Stimulated activated CD8-positive, alpha-beta memory T cell treated with anti-CD3 and anti-CD28 coated beads, Interleukin-2, amount 100 ng/mL, for 1 hour (primary cell): ENCODE measurements at regions not wholly inside any gene's neighbourhood (a gene's known extent, or its start where the extent isn't known, plus 50 kb on each side); places are given as distances from the start of the nearest gene placed in this dataset.

Experiments used
- DNase-seq, 2 donors: peaks; one replicate each; pipeline ENCODE4 v3.0.0-alpha.2; 2020; ENCODE audit warnings: low read depth in 2 of 2

DNA sequence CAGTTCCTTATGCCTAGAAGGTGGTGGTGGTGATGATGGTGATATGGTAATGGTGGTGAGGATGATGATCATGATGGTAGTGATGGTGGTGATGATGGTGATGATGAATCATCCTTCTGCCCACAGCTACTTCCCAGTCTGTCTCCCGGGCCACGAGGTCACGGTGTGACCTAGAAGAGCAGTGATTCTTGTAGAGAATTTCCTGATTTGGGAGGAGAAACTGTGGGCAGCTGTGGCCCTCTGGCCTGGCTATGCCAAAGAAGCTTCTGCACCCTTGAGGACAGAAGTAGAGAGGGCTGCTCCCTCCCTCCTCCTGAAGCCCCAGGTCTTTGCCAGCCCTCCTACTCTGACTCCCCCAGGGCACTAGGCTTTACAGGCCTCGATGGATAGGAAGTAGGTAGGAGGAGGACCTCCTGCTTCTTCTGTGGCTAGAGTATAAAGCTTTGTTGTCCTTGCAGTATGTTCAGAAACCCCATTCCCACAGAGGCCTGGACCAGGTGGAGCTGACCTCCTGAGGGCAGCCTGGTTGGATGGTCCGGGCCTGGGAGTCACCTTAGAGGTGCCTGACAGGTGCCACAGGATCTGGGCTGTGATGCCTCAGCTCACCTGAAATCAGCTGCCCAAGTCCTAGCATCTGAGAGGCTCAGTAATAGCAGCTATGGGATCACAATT is 57.9 kb upstream of the EPAS1 start:
- DNase-seq = no peak

DNA sequence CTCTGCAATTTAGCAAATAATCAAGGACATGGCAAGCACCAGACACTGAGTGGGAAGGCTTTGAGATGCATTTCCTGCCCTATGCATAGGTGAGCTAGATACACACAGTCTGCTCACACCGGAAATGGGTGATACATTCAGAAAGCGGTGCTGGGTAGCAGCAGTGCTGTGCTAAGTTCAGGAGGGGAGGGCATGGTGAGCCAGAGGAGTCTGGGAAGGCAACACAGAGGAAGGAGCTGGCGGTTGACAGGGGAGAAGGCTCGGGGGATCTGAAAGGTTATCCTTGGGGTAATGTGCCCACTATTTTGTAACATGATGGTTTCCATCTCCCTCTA is 57.4 kb upstream of the EPAS1 start:
- DNase-seq = peak in 1 of 2 donors; percentile 7

DNA sequence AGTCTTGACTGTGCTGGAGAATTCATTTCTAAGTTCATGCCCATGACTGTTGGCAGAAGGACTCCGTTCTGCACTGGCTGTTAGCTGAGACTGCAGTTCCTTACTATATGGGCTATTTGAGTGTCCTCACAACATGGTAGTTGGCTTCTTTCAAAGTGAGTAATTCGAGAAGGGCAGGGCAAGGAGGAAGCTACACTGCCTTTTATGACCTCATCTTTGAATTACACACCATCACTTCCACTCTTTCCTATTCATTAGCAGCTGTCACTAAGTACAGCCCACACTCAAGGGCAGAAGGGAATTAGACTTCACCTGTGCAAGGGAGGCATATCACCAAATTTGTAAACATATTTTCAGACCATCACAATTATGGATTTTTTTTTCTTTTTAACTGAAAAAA is 55.9 kb upstream of the EPAS1 start:
- no peak for DNase-seq

DNA sequence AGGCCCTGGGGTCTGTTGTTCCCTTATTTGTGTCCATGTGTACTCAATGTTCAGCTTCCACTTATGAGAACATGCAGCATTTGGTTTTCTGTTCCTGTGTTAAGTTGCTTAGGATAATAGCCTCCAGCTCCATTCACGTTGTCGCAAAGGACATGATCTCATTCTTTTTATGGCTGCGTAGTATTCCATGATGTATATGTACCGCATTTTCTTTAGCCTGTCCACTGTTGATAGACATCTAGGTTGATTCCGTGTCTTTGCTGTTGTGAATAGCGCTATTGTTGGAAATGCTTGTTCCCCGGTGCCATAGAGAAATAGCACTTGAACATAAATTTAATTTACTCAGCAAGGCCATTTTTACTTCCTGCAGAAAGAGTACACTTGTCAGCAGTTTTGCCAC is 51.3 kb upstream of the EPAS1 start:
- DNase-seq = no peak

DNA sequence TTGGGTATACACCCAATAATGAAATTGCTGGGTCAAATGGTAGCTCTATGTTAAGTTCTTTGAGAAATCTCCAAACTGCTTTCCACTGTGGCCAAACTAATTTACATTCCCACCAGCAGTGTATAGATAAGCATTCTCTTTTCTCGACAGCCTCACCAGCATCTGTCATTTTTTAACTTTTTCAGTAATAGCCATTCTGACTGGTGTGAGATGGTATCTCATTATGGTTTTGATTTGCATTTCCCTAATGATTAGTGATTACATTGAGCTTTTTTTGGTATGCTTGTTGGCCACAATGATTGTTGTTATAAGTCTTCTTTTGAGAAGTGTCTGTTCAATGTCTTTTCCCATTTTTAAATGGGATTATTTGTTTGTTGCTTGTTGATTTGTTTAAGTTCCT is 50.4 kb upstream of the EPAS1 start:
- DNase-seq = no peak
